EH (cell line): ENCODE measurements at regions not wholly inside any gene's neighbourhood (a gene's known extent, or its start where the extent isn't known, plus 50 kb on each side); places are given as distances from the start of the nearest gene placed in this dataset.
"Not testable (repeated sequence)": the region's sequence is repeated elsewhere in the genome, so short reads cannot be mapped to it uniquely, and the experiment has no call there.

ENCODE experiments used
- DNase-seq: peaks from one replicate; pipeline ENCODE4 v3.0.0-alpha.2; 2015; ENCODE audit warnings: low read depth

GRCh38 chrX:77003530-77003929, 443.7 kb upstream of the FGF16 start:
- no peak for DNase-seq

- no peak for DNase-seq
These were observed 443.2 kb upstream of the FGF16 start for GRCh38 chrX:77003956-77004355.

GRCh38 chrX:77009691-77010090, 437.5 kb upstream of the FGF16 start:
- DNase-seq: no peak

- DNase-seq: no peak
These were observed 432.5 kb upstream of the FGF16 start for GRCh38 chrX:77014377-77015372.

GRCh38 chrX:77017093-77017492, 430.1 kb upstream of the FGF16 start:
- DNase-seq: no peak

GRCh38 chrX:77046180-77046810, 400.9 kb upstream of the FGF16 start:
- not testable (repeated sequence) for DNase-seq

- DNase-seq: no peak
These were observed 386.6 kb upstream of the FGF16 start for GRCh38 chrX:77060572-77060971.

- no peak for DNase-seq
These were observed 386.2 kb upstream of the FGF16 start for GRCh38 chrX:77061022-77061421.

- no peak for DNase-seq
These were observed 385.6 kb upstream of the FGF16 start for GRCh38 chrX:77061545-77061944.

GRCh38 chrX:77065896-77066295, 381.3 kb upstream of the FGF16 start:
- no peak for DNase-seq

GRCh38 chrX:77070202-77070918, 376.8 kb upstream of the FGF16 start:
- DNase-seq: no peak

- no peak for DNase-seq
These were observed 370.3 kb upstream of the FGF16 start for GRCh38 chrX:77076896-77077295.

- DNase-seq: not testable (repeated sequence)
These were observed 366.0 kb upstream of the FGF16 start for GRCh38 chrX:77081237-77081636.

GRCh38 chrX:77085372-77085771, 361.8 kb upstream of the FGF16 start:
- no peak for DNase-seq

GRCh38 chrX:77087529-77088169, 359.5 kb upstream of the FGF16 start:
- peak; percentile 44 for DNase-seq

GRCh38 chrX:77088233-77088632, 359.0 kb upstream of the FGF16 start:
- DNase-seq: no peak

GRCh38 chrX:77114501-77114900, 332.7 kb upstream of the FGF16 start:
- no peak for DNase-seq

GRCh38 chrX:77118686-77119085, 328.5 kb upstream of the FGF16 start:
- no peak for DNase-seq

GRCh38 chrX:77119706-77120105, 327.5 kb upstream of the FGF16 start:
- no peak for DNase-seq

- not testable (repeated sequence) for DNase-seq
These were observed 323.3 kb upstream of the FGF16 start for GRCh38 chrX:77123917-77124316.

- DNase-seq: not testable (repeated sequence)
These were observed 319.6 kb upstream of the FGF16 start for GRCh38 chrX:77127571-77127970.

- DNase-seq: no peak
These were observed 303.3 kb upstream of the FGF16 start for GRCh38 chrX:77143907-77144306.
